22Rv1 (cell line): ENCODE measurements at regions not wholly inside any gene's neighbourhood (a gene's known extent, or its start where the extent isn't known, plus 50 kb on each side); places are given as distances from the start of the nearest gene placed in this dataset.

ENCODE experiments used
- CTCF ChIP-seq: fragments of 450-650 bp; IDR thresholded peaks from 2 replicates; pipeline ENCODE4 v1.5.1; 2017; ENCODE audit warnings: mild to moderate bottlenecking
- ZFX ChIP-seq: fragments of 450-650 bp; IDR thresholded peaks from 2 replicates; pipeline ENCODE4 v1.6.1; 2017; ENCODE audit warnings: antibody characterized with exemption, borderline replicate concordance

GRCh38 chrX:39955625-39956024, 142.1 kb downstream of the BCOR start:
- TF ChIP-seq CTCF: no peak
- TF ChIP-seq ZFX: no peak
